SU-DHL-6 (cell line): ENCODE measurements at regions not wholly inside any gene's neighbourhood (a gene's known extent, or its start where the extent isn't known, plus 50 kb on each side); places are given as distances from the start of the nearest gene placed in this dataset.
"Not testable (repeated sequence)": the region's sequence is repeated elsewhere in the genome, so short reads cannot be mapped to it uniquely, and the experiment has no call there.

Experiments used
- H2AFZ ChIP-seq: fragments of 200-600 bp; sonication (generic); 2 replicates; pipeline ENCODE4 v1.6.1; 2014; ENCODE audit warnings: low read depth, mild to moderate bottlenecking, moderate library complexity, mixed read lengths, antibody characterized with exemption, low read length; ENCODE audit not compliant: severe bottlenecking
- H3F3A ChIP-seq: fragments of 200-600 bp; shearing (Covaris generic); 2 replicates; pipeline ENCODE4 v1.6.0; 2016; ENCODE audit warnings: antibody characterized with exemption, mild to moderate bottlenecking; ENCODE audit not compliant: insufficient read depth
- H3K27ac ChIP-seq: fragments of 200-600 bp; sonication (generic); 2 replicates; pipeline ENCODE4 v1.5.1; 2016; ENCODE audit warnings: low read depth, mild to moderate bottlenecking, low read length, moderate library complexity, mixed read lengths
- H3K27me3 ChIP-seq: fragments of 200-600 bp; sonication (generic), shearing (Covaris generic); 2 replicates; pipeline ENCODE4 v1.6.0; 2014; ENCODE audit warnings: mild to moderate bottlenecking, low read length
- H3K36me3 ChIP-seq: fragments of 200-600 bp; sonication (generic); 2 replicates; pipeline ENCODE4 v1.6.1; 2014; ENCODE audit warnings: mild to moderate bottlenecking, low read length, mixed read lengths
- H3K4me2 ChIP-seq: fragments of 300-600, 200-600 bp; shearing (Covaris generic), sonication (generic); 2 replicates; pipeline ENCODE4 v1.6.0; 2014; ENCODE audit warnings: low read length, low read depth, mild to moderate bottlenecking; ENCODE audit not compliant: poor library complexity, severe bottlenecking
- H3K4me3 ChIP-seq: fragments of 200-600 bp; sonication (generic); 2 replicates; pipeline ENCODE4 v1.5.1; 2014; ENCODE audit warnings: antibody characterized with exemption, low read length, mild to moderate bottlenecking, mixed read lengths; ENCODE audit not compliant: insufficient read depth, poor library complexity, severe bottlenecking
- H3K79me2 ChIP-seq: fragments of 200-600 bp; sonication (generic); 2 replicates; pipeline ENCODE4 v1.6.1; 2014; ENCODE audit warnings: mild to moderate bottlenecking, low read length, moderate library complexity; ENCODE audit not compliant: insufficient read depth
- H3K9ac ChIP-seq: fragments of 200-600 bp; sonication (generic); 2 replicates; pipeline ENCODE4 v1.7.0; 2014; ENCODE audit warnings: mild to moderate bottlenecking, low read length
- H3K9me2 ChIP-seq: fragments of 200-600 bp; sonication (generic); replicated peaks from 2 replicates; pipeline ENCODE4 v1.6.1; 2014; ENCODE audit warnings: low read length; ENCODE audit not compliant: insufficient read depth
- H3K9me3 ChIP-seq: fragments of 200-600 bp; sonication (generic); 2 replicates; pipeline ENCODE4 v1.6.1; 2014; ENCODE audit warnings: low read length, mixed read lengths; ENCODE audit not compliant: insufficient read depth
- H4K20me1 ChIP-seq: fragments of 200-600 bp; sonication (generic); 2 replicates; pipeline ENCODE4 v1.6.1; 2014; ENCODE audit warnings: low read depth, mild to moderate bottlenecking, antibody characterized with exemption, low read length, moderate library complexity, mixed read lengths
- CTCF ChIP-seq: fragments of 200-600 bp; sonication (generic); IDR thresholded peaks from one replicate; pipeline ENCODE4 v1.5.1; 2017; ENCODE audit warnings: antibody characterized with exemption, mild to moderate bottlenecking, low read length, moderate library complexity; ENCODE audit not compliant: insufficient read depth, poor library complexity, severe bottlenecking
- EZH2phosphoT487 ChIP-seq: fragments of 200-600 bp; sonication (generic), shearing (Covaris generic); conservative IDR thresholded peaks from 2 replicates; pipeline ENCODE4 v1.6.1; 2018; ENCODE audit warnings: mild to moderate bottlenecking, antibody characterized with exemption, low read length, moderate library complexity, mixed read lengths

- H3K27me3 ChIP-seq, result no peaks in the 10 kb centered on the region
- H2AFZ ChIP-seq, result no peak overlapping the region
- H3K79me2 ChIP-seq, result no peaks in the 10 kb centered on the region
- no peaks in the 10 kb centered on the region; the same call in 1 of the 2 replicates for H3K9me2 ChIP-seq
- H3F3A ChIP-seq, result no peaks in the 10 kb centered on the region
- no peak overlapping the region for H3K27ac ChIP-seq
- peaks cover 13% of the 10 kb centered on the region; the same call in 1 of the 2 replicates for H3K9me3 ChIP-seq
- H3K4me2 ChIP-seq, result no peak overlapping the region
- no peaks in the 10 kb centered on the region for H4K20me1 ChIP-seq
- no peaks in the 10 kb centered on the region for H3K36me3 ChIP-seq
- no peak overlapping the region for H3K4me3 ChIP-seq
- TF ChIP-seq EZH2phosphoT487 (no peak), CTCF (no peak)
- no peak overlapping the region for H3K9ac ChIP-seq
These were observed 73.1 kb upstream of the TERB2 start for GRCh38 chr15:44883199-44883877.

GRCh38 chr15:44898890-44899651 lies 57.4 kb upstream of the TERB2 start:
- H3K9me3 ChIP-seq, H3F3A ChIP-seq, H3K36me3 ChIP-seq, H3K27ac ChIP-seq, H4K20me1 ChIP-seq, H2AFZ ChIP-seq, H3K9ac ChIP-seq, H3K27me3 ChIP-seq, H3K9me2 ChIP-seq, H3K4me3 ChIP-seq, H3K4me2 ChIP-seq, H3K79me2 ChIP-seq: not testable (repeated sequence)

- not testable (repeated sequence) for H3K79me2 ChIP-seq, H4K20me1 ChIP-seq, H3F3A ChIP-seq, H3K9me3 ChIP-seq, H3K36me3 ChIP-seq, H2AFZ ChIP-seq, H3K4me3 ChIP-seq, H3K4me2 ChIP-seq, H3K27ac ChIP-seq, H3K9me2 ChIP-seq, H3K27me3 ChIP-seq, H3K9ac ChIP-seq
These were observed 56.7 kb upstream of the TERB2 start for GRCh38 chr15:44899775-44900174.

GRCh38 chr15:44900796-44901195 lies 55.7 kb upstream of the TERB2 start:
- H3K27ac ChIP-seq, H3K9ac ChIP-seq, H3K9me2 ChIP-seq, H3K4me2 ChIP-seq, H3F3A ChIP-seq, H2AFZ ChIP-seq, H3K4me3 ChIP-seq, H3K27me3 ChIP-seq, H3K36me3 ChIP-seq, H4K20me1 ChIP-seq, H3K9me3 ChIP-seq, H3K79me2 ChIP-seq: not testable (repeated sequence)

- not testable (repeated sequence) for H4K20me1 ChIP-seq, H3K27ac ChIP-seq, H3K9me3 ChIP-seq, H3K9me2 ChIP-seq, H3K79me2 ChIP-seq, H3K4me3 ChIP-seq, H3K27me3 ChIP-seq, H3F3A ChIP-seq, H3K9ac ChIP-seq, H2AFZ ChIP-seq, H3K36me3 ChIP-seq, H3K4me2 ChIP-seq
These were observed 53.2 kb upstream of the TERB2 start for GRCh38 chr15:44903281-44903680.

- not testable (repeated sequence) for H3K27ac ChIP-seq, H3K36me3 ChIP-seq, H3K9me3 ChIP-seq, H3K4me3 ChIP-seq, H2AFZ ChIP-seq, H3F3A ChIP-seq, H3K79me2 ChIP-seq, H4K20me1 ChIP-seq, H3K9me2 ChIP-seq, H3K4me2 ChIP-seq, H3K9ac ChIP-seq, H3K27me3 ChIP-seq
These were observed 51.7 kb upstream of the TERB2 start for GRCh38 chr15:44904651-44905340.
